Lower leg skin (tissue), 3 donors: ENCODE measurements at regions not wholly inside any gene's neighbourhood (a gene's known extent, or its start where the extent isn't known, plus 50 kb on each side); places are given as distances from the start of the nearest gene placed in this dataset.

Source experiments
- CTCF ChIP-seq, 3 donors: fragments of 450-650 bp; IDR thresholded peaks; one replicate each; pipeline ENCODE4 v1.5.1; 2016; ENCODE audit warnings: antibody characterized with exemption in 3 of 3, mild to moderate bottlenecking in 3 of 3, moderate library complexity in 2 of 3
- POLR2A ChIP-seq, 2 donors: fragments of 450-650 bp; IDR thresholded peaks; one replicate each; pipeline ENCODE4 v1.6.1; 2016 to 2017; ENCODE audit warnings: antibody characterized with exemption in 2 of 2, mild to moderate bottlenecking in 1 of 2, moderate library complexity in 1 of 2

GRCh38 chr2:119076713-119077112, 81.8 kb downstream of the C1QL2 start:
- TF ChIP-seq CTCF (IDR thresholded peaks at IDR 0.05) (no peak), POLR2A (IDR thresholded peaks at IDR 0.05) (no peak)
